Sigmoid colon (tissue), 4 donors: ENCODE measurements at regions not wholly inside any gene's neighbourhood (a gene's known extent, or its start where the extent isn't known, plus 50 kb on each side); places are given as distances from the start of the nearest gene placed in this dataset.

Source experiments
- CTCF ChIP-seq, 4 experiments: fragments of 450-650 bp in 3 of 4; fragments of 200-600 bp in 1 of 4; IDR thresholded peaks; one replicate each; pipeline ENCODE4 v1.5.1; 2016 to 2019; ENCODE audit warnings: antibody characterized with exemption in 4 of 4, mild to moderate bottlenecking in 3 of 4, moderate library complexity in 2 of 4
- EP300 ChIP-seq, 4 donors: sonication (generic); formaldehyde crosslinking; IDR thresholded peaks; one replicate each; pipeline ENCODE4 v1.6.1; 2017; ENCODE audit warnings: antibody characterized with exemption in 4 of 4
- POLR2A ChIP-seq, 2 donors: fragments of 450-650 bp; IDR thresholded peaks; one replicate each; pipeline ENCODE4 v1.6.1; 2016; ENCODE audit warnings: antibody characterized with exemption in 2 of 2, mild to moderate bottlenecking in 2 of 2, moderate library complexity in 2 of 2
- POLR2AphosphoS5 ChIP-seq, 4 donors: sonication (generic); formaldehyde crosslinking; IDR thresholded peaks; one replicate each; pipeline ENCODE4 v1.6.1; 2017; ENCODE audit warnings: antibody characterized with exemption in 4 of 4

- TF ChIP-seq CTCF (IDR thresholded peaks at IDR 0.05) = no peak
- no peak for TF ChIP-seq POLR2A (IDR thresholded peaks at IDR 0.05)
- TF ChIP-seq EP300 (IDR thresholded peaks at IDR 0.05) = no peak
- TF ChIP-seq POLR2AphosphoS5 (IDR thresholded peaks at IDR 0.05) = no peak
These were observed 295.0 kb upstream of the KCNH7 start for GRCh38 chr2:163133602-163134001.
